IMR-90 (cell line): ENCODE measurements at regions not wholly inside any gene's neighbourhood (a gene's known extent, or its start where the extent isn't known, plus 50 kb on each side); places are given as distances from the start of the nearest gene placed in this dataset.
A peak's percentile ranks its signal among the peaks of the same experiment; 100 is the strongest.

Experiments used
- ATAC-seq: fragments of 200-7000 bp; cut with Tn5 transposase; 2 replicates; pipeline ENCODE4 v1.9.1; 2020; ENCODE audit warnings: low read depth, mild to moderate bottlenecking, moderate library complexity
- BruUV-seq: library from RNA; stranded (reverse); fragments of 400-500 nt; replicated peaks from 2 replicates; lab custom pipeline; 2021; lab: Mats Ljungman, UMichigan
- CTCF ChIA-PET: fragments of 300-600 bp; formaldehyde crosslinking; extraction: SDS; loops from one replicate; lab custom pipeline; 2021; ENCODE audit warnings: antibody characterized with exemption; lab: Yijun Ruan, JAX
- POLR2A ChIA-PET: fragments of 300-600 bp; sonication (Branson Sonifier 250); formaldehyde crosslinking; loops from one replicate; lab custom pipeline; 2022; ENCODE audit warnings: antibody characterized with exemption; ENCODE audit not compliant: unreplicated experiment; lab: Charles Lee
- DNase-seq: peaks from one replicate; pipeline ENCODE4 v3.0.0; 2013
- H2AFZ ChIP-seq: replicated peaks from 2 replicates; pipeline ENCODE3; 2013; ENCODE audit warnings: low read length, mild to moderate bottlenecking; ENCODE audit not compliant: poor library complexity
- H2AK5ac ChIP-seq: 2 replicates; pipeline ENCODE4 v1.6.1; 2013; ENCODE audit warnings: low read depth, low read length, inconsistent platforms
- H2AK9ac ChIP-seq: replicated peaks from 2 replicates; pipeline ENCODE3; 2013; ENCODE audit warnings: mild to moderate bottlenecking, low read depth, low read length, moderate library complexity; ENCODE audit not compliant: poor library complexity
- H2BK120ac ChIP-seq: 2 replicates; pipeline ENCODE4 v1.6.1; 2013; ENCODE audit warnings: low read depth, low read length, inconsistent platforms
- H2BK15ac ChIP-seq: 3 replicates; pipeline ENCODE4 v1.6.1; 2013; ENCODE audit warnings: low read depth, low read length, inconsistent platforms
- H2BK20ac ChIP-seq: 2 replicates; pipeline ENCODE4 v1.6.1; 2013; ENCODE audit warnings: low read depth, mild to moderate bottlenecking, inconsistent platforms, low read length, moderate library complexity
- H2BK5ac ChIP-seq: 2 replicates; pipeline ENCODE4 v1.6.1; 2013; ENCODE audit warnings: mild to moderate bottlenecking, low read depth, low read length, inconsistent platforms; ENCODE audit not compliant: poor library complexity, severe bottlenecking
- H3K14ac ChIP-seq: replicated peaks from 2 replicates; pipeline ENCODE4 v1.6.1; 2013; ENCODE audit warnings: low read depth, low read length, inconsistent platforms
- H3K18ac ChIP-seq: 2 replicates; pipeline ENCODE4 v1.6.1; 2013; ENCODE audit warnings: low read depth, low read length, control low read depth
- H3K23ac ChIP-seq: 2 replicates; pipeline ENCODE4 v1.6.1; 2013; ENCODE audit warnings: low read depth, low read length, inconsistent platforms
- H3K27ac ChIP-seq: 2 replicates; pipeline ENCODE4 v1.5.1; 2013; ENCODE audit warnings: mild to moderate bottlenecking, control low read depth, low read length; ENCODE audit not compliant: insufficient read depth
- H3K27me3 ChIP-seq: 2 replicates; pipeline ENCODE4 v1.6.1; 2013; ENCODE audit warnings: low read length; ENCODE audit not compliant: control insufficient read depth, insufficient read depth
- H3K36me3 ChIP-seq: 2 replicates; pipeline ENCODE4 v1.6.1; 2013; ENCODE audit warnings: low read length, mixed read lengths; ENCODE audit not compliant: control insufficient read depth, insufficient read depth
- H3K4ac ChIP-seq: 2 replicates; pipeline ENCODE4 v1.6.1; 2013; ENCODE audit warnings: low read depth, low read length, inconsistent platforms
- H3K4me1 ChIP-seq: 2 replicates; pipeline ENCODE4 v1.6.1; 2013; ENCODE audit warnings: low read length, mixed read lengths; ENCODE audit not compliant: control insufficient read depth, insufficient read depth
- H3K4me2 ChIP-seq: 2 replicates; pipeline ENCODE4 v1.6.1; 2013; ENCODE audit warnings: low read depth, mild to moderate bottlenecking, control low read depth, low read length, moderate library complexity
- H3K4me3 ChIP-seq: 2 replicates; pipeline ENCODE4 v1.5.1; 2013; ENCODE audit warnings: low read depth, mild to moderate bottlenecking, control low read depth, low read length, moderate library complexity; ENCODE audit not compliant: insufficient read depth
- H3K56ac ChIP-seq: 2 replicates; pipeline ENCODE4 v1.6.1; 2013; ENCODE audit warnings: low read length, inconsistent platforms; ENCODE audit not compliant: insufficient read depth; ENCODE audit errors: extremely low read depth
- H3K79me1 ChIP-seq, 2 experiments: 2 replicates each; pipeline ENCODE4 v1.6.1; 2013; ENCODE audit warnings: low read length in 2 of 2, inconsistent platforms in 1 of 2, low read depth in 1 of 2
- H3K9ac ChIP-seq: 2 replicates; pipeline ENCODE4 v1.6.1; 2013; ENCODE audit warnings: low read depth, low read length, control low read depth
- H3K9me1 ChIP-seq: 2 replicates; pipeline ENCODE4 v1.6.1; 2013; ENCODE audit warnings: low read length, inconsistent platforms; ENCODE audit not compliant: insufficient read depth
- H3K9me3 ChIP-seq: 2 replicates; pipeline ENCODE4 v1.6.1; 2013; ENCODE audit warnings: low read length; ENCODE audit not compliant: control insufficient read depth, insufficient read depth
- H4K20me1 ChIP-seq: 2 replicates; pipeline ENCODE4 v1.6.1; 2013; ENCODE audit warnings: low read length, inconsistent platforms; ENCODE audit not compliant: insufficient read depth
- H4K5ac ChIP-seq: 2 replicates; pipeline ENCODE4 v1.6.1; 2013; ENCODE audit warnings: mild to moderate bottlenecking, low read depth, low read length, control low read depth
- H4K8ac ChIP-seq, 2 experiments: 2 replicates each; pipeline ENCODE4 v1.6.1; 2013; ENCODE audit warnings: low read depth in 2 of 2, low read length in 2 of 2, control low read depth in 1 of 2, inconsistent platforms in 1 of 2
- H4K91ac ChIP-seq: 2 replicates; pipeline ENCODE4 v1.6.1; 2013; ENCODE audit warnings: low read depth, low read length, inconsistent platforms; ENCODE audit not compliant: insufficient read depth
- CEBPB ChIP-seq: IDR thresholded peaks from 2 replicates; pipeline ENCODE4 v1.6.1; 2012; ENCODE audit warnings: low read depth, low read length, improper control_type of control experiment
- CHD1 ChIP-seq: IDR thresholded peaks from 2 replicates; pipeline ENCODE4 v1.6.1; 2012; ENCODE audit warnings: low read depth, low read length, improper control_type of control experiment
- FOS ChIP-seq: fragments of 150-350 bp; IDR thresholded peaks from 2 replicates; pipeline ENCODE4 v1.6.1; 2016; ENCODE audit warnings: low read depth, low read length
- MAFK ChIP-seq: IDR thresholded peaks from 2 replicates; pipeline ENCODE4 v1.6.1; 2012; ENCODE audit warnings: low read depth, low read length, improper control_type of control experiment
- MAZ ChIP-seq: IDR thresholded peaks from 2 replicates; pipeline ENCODE4 v1.6.1; 2012; ENCODE audit warnings: low read depth, mild to moderate bottlenecking, low read length, improper control_type of control experiment, moderate library complexity, borderline replicate concordance
- MXI1 ChIP-seq: IDR thresholded peaks from 2 replicates; pipeline ENCODE4 v1.6.1; 2012; ENCODE audit warnings: low read depth, mild to moderate bottlenecking, low read length, moderate library complexity, borderline replicate concordance
- NFE2L2 ChIP-seq: fragments of 150-350 bp; IDR thresholded peaks from 2 replicates; pipeline ENCODE4 v1.6.1; 2016; ENCODE audit warnings: low read depth, mild to moderate bottlenecking, low read length
- POLR2A ChIP-seq: IDR thresholded peaks from 2 replicates; pipeline ENCODE4 v1.6.1; 2012; ENCODE audit warnings: mild to moderate bottlenecking, low read depth, low read length
- RAD21 ChIP-seq: IDR thresholded peaks from 2 replicates; pipeline ENCODE4 v1.6.1; 2012; ENCODE audit warnings: low read length, improper control_type of control experiment
- RCOR1 ChIP-seq: IDR thresholded peaks from 2 replicates; pipeline ENCODE4 v1.6.1; 2012; ENCODE audit warnings: mild to moderate bottlenecking, low read length, improper control_type of control experiment; ENCODE audit not compliant: insufficient replicate concordance
- RFX5 ChIP-seq: IDR thresholded peaks from 2 replicates; pipeline ENCODE4 v1.8.0; 2012; ENCODE audit warnings: low read depth, mild to moderate bottlenecking, low read length, moderate library complexity
- SMC3 ChIP-seq: fragments of 150-350 bp; IDR thresholded peaks from 2 replicates; pipeline ENCODE4 v1.6.1; 2016; ENCODE audit warnings: low read depth, mild to moderate bottlenecking, antibody characterized with exemption, low read length, moderate library complexity
- WGBS, 2 experiments: methylation state at CpG; one replicate each; pipeline versions ENCODE4 v1.1.5 to v1.1.7; 2013; ENCODE audit warnings: missing lambda C conversion rate in 2 of 2; ENCODE audit not compliant: insufficient read length in 1 of 2; ENCODE audit errors: extremely low coverage in 2 of 2; 5-methylcytosine and 5-hydroxymethylcytosine counted together
- dilution Hi-C: fragments of 300-500 bp; cut with HindIII; formaldehyde crosslinking; loops from one replicate; pipeline ENCODE4 v1.14.3; 2018; ENCODE audit warnings: low sequenced_read_pairs; ENCODE audit not compliant: unreplicated experiment
- in situ Hi-C: fragments of 300-500 bp; cut with MboI; formaldehyde crosslinking; loops from 3 replicates; pipeline ENCODE4 v1.14.3; 2019; ENCODE audit warnings: low sequenced_read_pairs, inconsistent platforms, mixed read lengths
- intact Hi-C: fragments of 100-400 bp; cut with micrococcal nuclease; formaldehyde crosslinking; loops from 2 replicates; pipeline ENCODE4 v1.10.0; 2022
- TF ChIP-seq, protein P1 (sequence below): fragments of 150-350 bp; IDR thresholded peaks from 2 replicates; pipeline ENCODE4 v1.6.1; 2016; ENCODE audit warnings: low read depth, mild to moderate bottlenecking, low read length, moderate library complexity, borderline replicate concordance
- TF ChIP-seq, protein P2 (sequence below): conservative IDR thresholded peaks from 2 replicates; pipeline ENCODE4 v1.5.1; 2012; ENCODE audit warnings: mild to moderate bottlenecking, low read depth, low read length, improper control_type of control experiment

DNA sequence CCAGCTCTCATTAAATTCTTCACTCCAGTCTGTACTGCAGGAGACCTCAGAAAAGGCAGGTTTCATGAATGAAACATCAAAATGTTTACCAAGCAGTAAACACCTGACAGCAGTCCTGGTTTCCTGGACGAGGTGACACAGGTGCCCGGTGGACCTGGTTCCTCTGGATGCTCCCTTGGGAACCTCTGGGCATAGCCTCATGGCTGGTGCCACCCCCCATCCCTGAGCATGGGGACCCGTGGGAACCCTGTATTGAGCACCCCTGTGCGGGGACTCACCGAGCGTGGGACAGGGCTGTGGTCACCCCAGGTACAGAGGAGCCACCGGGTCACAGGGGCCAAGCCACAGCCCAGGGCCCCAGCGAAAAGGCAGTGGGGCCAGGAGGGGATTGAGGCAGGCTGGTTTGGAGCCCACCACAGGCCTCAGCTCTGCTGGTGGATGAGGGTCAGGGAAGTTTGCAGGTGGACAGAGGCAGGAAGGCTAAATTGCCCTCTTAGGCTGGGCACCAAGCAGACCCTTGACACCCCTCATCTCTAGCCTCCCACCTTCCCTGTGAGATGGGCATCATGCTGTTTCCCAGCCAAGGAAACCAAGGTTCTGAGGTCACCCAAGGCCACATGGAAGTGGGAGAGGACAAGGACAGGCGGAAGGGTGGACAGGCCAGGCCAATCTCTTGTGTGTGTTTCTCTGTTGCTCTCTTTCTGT is 158.4 kb downstream of the PTPRU start:
- CTCF ChIA-PET = interaction anchor here (0.7 kb wide), 1 partner anchor 202 kb away, joined by 3 read pairs; no protein-coding TSS in a partner anchor
- H3K23ac ChIP-seq = no peak overlapping the region
- no peaks in the 10 kb centered on the region for H3K4me1 ChIP-seq
- H2BK120ac ChIP-seq = no peak overlapping the region
- H2BK5ac ChIP-seq = peak overlapping the region; percentile 38
- no peak overlapping the region for H2BK20ac ChIP-seq
- POLR2A ChIA-PET = no interaction called here
- no TSS peak for BruUV-seq
- TF ChIP-seq NFE2L2 (no peak), SMC3 (no peak), CEBPB (no peak), CHD1 (no peak), RCOR1 (no peak), MXI1 (no peak), FOS (no peak), MAFK (no peak), RFX5 (no peak), POLR2A (no peak), MAZ (no peak), RAD21 (no peak)
- TF ChIP-seq, protein P1, sequence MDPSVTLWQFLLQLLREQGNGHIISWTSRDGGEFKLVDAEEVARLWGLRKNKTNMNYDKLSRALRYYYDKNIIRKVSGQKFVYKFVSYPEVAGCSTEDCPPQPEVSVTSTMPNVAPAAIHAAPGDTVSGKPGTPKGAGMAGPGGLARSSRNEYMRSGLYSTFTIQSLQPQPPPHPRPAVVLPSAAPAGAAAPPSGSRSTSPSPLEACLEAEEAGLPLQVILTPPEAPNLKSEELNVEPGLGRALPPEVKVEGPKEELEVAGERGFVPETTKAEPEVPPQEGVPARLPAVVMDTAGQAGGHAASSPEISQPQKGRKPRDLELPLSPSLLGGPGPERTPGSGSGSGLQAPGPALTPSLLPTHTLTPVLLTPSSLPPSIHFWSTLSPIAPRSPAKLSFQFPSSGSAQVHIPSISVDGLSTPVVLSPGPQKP = no peak
- TF ChIP-seq, protein P2, sequence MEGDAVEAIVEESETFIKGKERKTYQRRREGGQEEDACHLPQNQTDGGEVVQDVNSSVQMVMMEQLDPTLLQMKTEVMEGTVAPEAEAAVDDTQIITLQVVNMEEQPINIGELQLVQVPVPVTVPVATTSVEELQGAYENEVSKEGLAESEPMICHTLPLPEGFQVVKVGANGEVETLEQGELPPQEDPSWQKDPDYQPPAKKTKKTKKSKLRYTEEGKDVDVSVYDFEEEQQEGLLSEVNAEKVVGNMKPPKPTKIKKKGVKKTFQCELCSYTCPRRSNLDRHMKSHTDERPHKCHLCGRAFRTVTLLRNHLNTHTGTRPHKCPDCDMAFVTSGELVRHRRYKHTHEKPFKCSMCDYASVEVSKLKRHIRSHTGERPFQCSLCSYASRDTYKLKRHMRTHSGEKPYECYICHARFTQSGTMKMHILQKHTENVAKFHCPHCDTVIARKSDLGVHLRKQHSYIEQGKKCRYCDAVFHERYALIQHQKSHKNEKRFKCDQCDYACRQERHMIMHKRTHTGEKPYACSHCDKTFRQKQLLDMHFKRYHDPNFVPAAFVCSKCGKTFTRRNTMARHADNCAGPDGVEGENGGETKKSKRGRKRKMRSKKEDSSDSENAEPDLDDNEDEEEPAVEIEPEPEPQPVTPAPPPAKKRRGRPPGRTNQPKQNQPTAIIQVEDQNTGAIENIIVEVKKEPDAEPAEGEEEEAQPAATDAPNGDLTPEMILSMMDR = no peak
- no peak overlapping the region for H4K8ac ChIP-seq
- H3K18ac ChIP-seq = no peak overlapping the region
- H3K79me1 ChIP-seq = no peaks in the 10 kb centered on the region
- WGBS, 2 experiments = 74% methylated on average over 3 of the region's 9 CpGs; no CpG with 5 or more reads in 1 of the 2 experiments
- H3K4me2 ChIP-seq = no peak overlapping the region
- H3K9me3 ChIP-seq = no peaks in the 10 kb centered on the region
- DNase-seq = no peak
- H3K9me1 ChIP-seq = no peaks in the 10 kb centered on the region
- ATAC-seq = no peak
- peak overlapping the region; percentile 65 for H2AK9ac ChIP-seq
- H3K9ac ChIP-seq = no peak overlapping the region
- H4K91ac ChIP-seq = no peak overlapping the region
- no peak overlapping the region for H3K4ac ChIP-seq
- H2BK15ac ChIP-seq = no peak overlapping the region
- H3K14ac ChIP-seq = no peak overlapping the region
- H4K5ac ChIP-seq = no peak overlapping the region
- in situ Hi-C loops = no loop called here
- H4K20me1 ChIP-seq = no peaks in the 10 kb centered on the region
- dilution Hi-C loops = no loop called here
- H3K56ac ChIP-seq = no peak overlapping the region
- no peak overlapping the region for H2AK5ac ChIP-seq
- no peak overlapping the region for H3K27ac ChIP-seq
- intact Hi-C loops = loop anchor here (5.0 kb wide), 1 partner anchor 147 kb away; no protein-coding TSS in a partner anchor
- H3K4me3 ChIP-seq = no peak overlapping the region
- no peak overlapping the region for H2AFZ ChIP-seq
- no peaks in the 10 kb centered on the region for H3K36me3 ChIP-seq
- H3K27me3 ChIP-seq = no peaks in the 10 kb centered on the region; the same call in none of the 2 replicates
